HT-29 (cell line): ENCODE measurements at regions not wholly inside any gene's neighbourhood (a gene's known extent, or its start where the extent isn't known, plus 50 kb on each side); places are given as distances from the start of the nearest gene placed in this dataset. TPM values are rescaled to one million over a fixed set of nuclear protein-coding genes. Genes with fewer than 3 reads are reported as not detected.

Experiments
- small RNA-seq: library from RNA; depleted of rRNA; stranded (forward); fragments of <200 nt; gene quantifications from one replicate; pipeline ENCODE3, GENCODE V24; 2014

Small RNA genes lying in the stretch of these regions (small RNA-seq; reads per million reads assigned to genes)
- not detected for gene AL357080.1
- gene MIR3668: not detected
- gene MIR4465: not detected
- gene RN7SKP106: not detected
- not detected for gene RNA5SP220
